ENCODE measurements at regions not wholly inside any gene's neighbourhood (a gene's known extent, or its start where the extent isn't known, plus 50 kb on each side); places are given as distances from the start of the nearest gene placed in this dataset.

DNA sequence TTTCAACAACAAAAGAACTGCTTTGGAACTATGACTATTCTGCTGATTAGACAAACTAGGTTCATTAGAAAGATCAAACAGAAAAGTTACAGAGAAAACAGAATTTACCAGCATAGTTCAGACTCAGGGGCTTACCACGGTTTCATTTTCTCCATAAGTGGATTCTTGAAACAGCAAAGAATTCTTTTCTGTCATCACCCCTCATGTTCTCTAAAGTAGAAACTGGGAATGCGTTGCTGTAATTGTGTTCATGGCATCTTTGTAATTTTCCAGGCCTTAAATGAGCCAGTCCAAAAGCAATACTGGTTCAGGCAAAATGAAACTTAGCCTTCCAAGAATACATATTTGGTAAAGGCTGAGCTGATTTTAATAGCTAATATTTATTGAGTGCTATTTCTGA, 287.8 kb downstream of the CHL1 start:
- Histone ChIP-seq H4K5ac (ENCODE audit: insufficient read length, low read depth, low read length) (no peak overlapping the region), H2BK120ac (replicated peaks; ENCODE audit: low read depth, low read length) (no peak overlapping the region), H2BK5ac (ENCODE audit: low read depth, low read length) (no peak overlapping the region), H3K4me2 (ENCODE audit: insufficient read depth in 1 of 2, low read depth in 2 of 2, low read length in 2 of 2) (no peak overlapping the region), H3K23ac (ENCODE audit: insufficient read length) (no peak overlapping the region), H3K79me2 (ENCODE audit: control insufficient read depth in 1 of 2, insufficient read depth in 2 of 2, low read length in 2 of 2) (no peaks in the 10 kb centered on the region), H4K8ac (ENCODE audit: extremely low read depth, insufficient read depth, low read length) (no peak overlapping the region), H2AFZ (ENCODE audit: low read length) (no peak overlapping the region), H3K4me1 (replicated peaks in 1 of 4; ENCODE audit: control insufficient read depth in 3 of 4, insufficient read depth in 4 of 4, low read length in 3 of 4) (peaks cover 0 to 2% (median 0%) of the 10 kb centered on the region in 4 experiments; a peak in 1 of 7 replicates), H2BK15ac (ENCODE audit: low read length) (no peak overlapping the region), H3K36me3 (ENCODE audit: control insufficient read depth in 2 of 4, insufficient read depth in 4 of 4, low read length in 3 of 4) (no peaks in the 10 kb centered on the region), H3K27ac (ENCODE audit: low read depth, low read length) (no peak overlapping the region), H2AK5ac (ENCODE audit: low read depth, low read length) (no peak overlapping the region), H4K20me1 (replicated peaks in 1 of 2; ENCODE audit: control insufficient read depth in 1 of 2, insufficient read depth in 2 of 2, low read length in 2 of 2) (no peaks in the 10 kb centered on the region), H3K18ac (ENCODE audit: extremely low read depth, low read length) (no peak overlapping the region), H2BK12ac (ENCODE audit: low read depth, low read length) (no peak overlapping the region), H3K9me3 (ENCODE audit: insufficient read depth in 2 of 2, low read depth in 1 of 2, low read length in 1 of 2) (no peaks in the 10 kb centered on the region), H3K27me3 (replicated peaks in 1 of 4; ENCODE audit: control insufficient read depth in 3 of 4, extremely low read depth in 1 of 4, insufficient read depth in 3 of 4, low read length in 3 of 4) (no peaks in the 10 kb centered on the region; a peak in 1 of 7 replicates), H3K9ac (replicated peaks in 1 of 4; ENCODE audit: extremely low read depth in 1 of 4, low read depth in 3 of 4, low read length in 3 of 4) (no peak overlapping the region), H2BK20ac (ENCODE audit: low read length) (no peak overlapping the region), H3K56ac (replicated peaks; ENCODE audit: insufficient read length, low read depth, low read length) (no peak overlapping the region), H3K79me1 (ENCODE audit: low read depth, low read length) (no peaks in the 10 kb centered on the region), H3K4ac (replicated peaks; ENCODE audit: insufficient read length, low read depth, low read length) (no peak overlapping the region), H3K4me3 (ENCODE audit: extremely low read depth in 1 of 4, insufficient read depth in 2 of 4, low read depth in 3 of 4, low read length in 4 of 4) (no peak overlapping the region), H3K14ac (ENCODE audit: insufficient read length) (no peak overlapping the region), H3K23me2 (ENCODE audit: low read depth, low read length) (no peaks in the 10 kb centered on the region), H4K91ac (replicated peaks; ENCODE audit: insufficient read length, low read length) (no peak overlapping the region)
- DNase-seq (ENCODE audit: low read depth in 1 of 2, low spot score in 2 of 2) = no peak
- WGBS, 2 experiments (ENCODE audit: extremely low coverage in 1 of 2, insufficient coverage in 1 of 2, insufficient read length in 1 of 2, insufficient replicate concordance in 2 of 2, low coverage in 1 of 2, low lambda C conversion rate in 2 of 2, missing lambda C conversion rate in 1 of 2) = 89% methylated on average over 2 of the region's 2 CpGs; no CpG with 5 or more reads in 1 of the 2 experiments
- no peak for FAIRE-seq
- CTCF ChIA-PET (ENCODE audit: partially characterized antibody) = interaction anchor here (1.7 kb wide), 1 partner anchor 16 kb away, joined by 5 read pairs; no protein-coding TSS in a partner anchor
- POLR2A ChIA-PET (ENCODE audit: partially characterized antibody) = no interaction called here
- no peak for TF ChIP-seq EZH2 (IDR thresholded peaks at IDR 0.05; ENCODE audit: low read depth, low read length, severe bottlenecking)
- no peak for TF ChIP-seq EGR1 (IDR thresholded peaks at IDR 0.05; ENCODE audit: borderline replicate concordance, low read depth, low read length)
- no peak for TF ChIP-seq FOSL1 (IDR thresholded peaks at IDR 0.05; ENCODE audit: insufficient read depth, low read depth, low read length)
- TF ChIP-seq, protein P1, sequence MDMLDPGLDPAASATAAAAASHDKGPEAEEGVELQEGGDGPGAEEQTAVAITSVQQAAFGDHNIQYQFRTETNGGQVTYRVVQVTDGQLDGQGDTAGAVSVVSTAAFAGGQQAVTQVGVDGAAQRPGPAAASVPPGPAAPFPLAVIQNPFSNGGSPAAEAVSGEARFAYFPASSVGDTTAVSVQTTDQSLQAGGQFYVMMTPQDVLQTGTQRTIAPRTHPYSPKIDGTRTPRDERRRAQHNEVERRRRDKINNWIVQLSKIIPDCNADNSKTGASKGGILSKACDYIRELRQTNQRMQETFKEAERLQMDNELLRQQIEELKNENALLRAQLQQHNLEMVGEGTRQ (IDR thresholded peaks at IDR 0.05; ENCODE audit: low read length) = no peak
- TF ChIP-seq KDM4A (IDR thresholded peaks at IDR 0.05; ENCODE audit: low read depth, low read length, severe bottlenecking) = no peak
- no peak for TF ChIP-seq POU5F1 (IDR thresholded peaks at IDR 0.05; ENCODE audit: low read depth, low read length)
- no peak for TF ChIP-seq TBP (IDR thresholded peaks at IDR 0.05; ENCODE audit: low read depth, low read length)
- no peak for TF ChIP-seq ASH2L (IDR thresholded peaks at IDR 0.05; ENCODE audit: low read length)

Data from H1 (cell line).